ENCODE measurements at regions not wholly inside any gene's neighbourhood (a gene's known extent, or its start where the extent isn't known, plus 50 kb on each side); places are given as distances from the start of the nearest gene placed in this dataset.

DNA sequence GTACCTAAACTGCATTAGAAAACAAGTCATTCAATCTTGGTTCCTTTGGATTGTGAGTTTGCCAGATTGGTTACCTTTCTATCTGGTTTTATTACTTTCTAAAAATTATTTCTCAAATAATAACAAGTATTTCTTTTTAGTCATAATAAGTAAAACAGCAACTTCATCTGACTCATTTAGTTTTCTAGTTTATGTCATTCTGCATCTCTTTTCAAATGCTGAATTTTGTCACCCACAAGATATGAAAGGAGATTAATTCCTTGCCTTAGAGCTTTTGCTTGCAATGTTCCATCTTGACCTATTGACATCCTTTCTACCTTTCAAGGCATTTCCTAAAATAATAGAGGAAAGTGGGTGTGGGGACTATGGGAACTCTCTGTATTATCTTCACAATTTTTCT, 253.6 kb upstream of the PEX5L start (continued):
- TF ChIP-seq, protein P1, sequence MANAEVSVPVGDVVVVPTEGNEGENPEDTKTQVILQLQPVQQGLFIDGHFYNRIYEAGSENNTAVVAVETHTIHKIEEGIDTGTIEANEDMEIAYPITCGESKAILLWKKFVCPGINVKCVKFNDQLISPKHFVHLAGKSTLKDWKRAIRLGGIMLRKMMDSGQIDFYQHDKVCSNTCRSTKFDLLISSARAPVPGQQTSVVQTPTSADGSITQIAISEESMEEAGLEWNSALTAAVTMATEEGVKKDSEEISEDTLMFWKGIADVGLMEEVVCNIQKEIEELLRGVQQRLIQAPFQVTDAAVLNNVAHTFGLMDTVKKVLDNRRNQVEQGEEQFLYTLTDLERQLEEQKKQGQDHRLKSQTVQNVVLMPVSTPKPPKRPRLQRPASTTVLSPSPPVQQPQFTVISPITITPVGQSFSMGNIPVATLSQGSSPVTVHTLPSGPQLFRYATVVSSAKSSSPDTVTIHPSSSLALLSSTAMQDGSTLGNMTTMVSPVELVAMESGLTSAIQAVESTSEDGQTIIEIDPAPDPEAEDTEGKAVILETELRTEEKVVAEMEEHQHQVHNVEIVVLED (CRISPR knock-in tag; IDR thresholded peaks at IDR 0.05; ENCODE audit: borderline replicate concordance), result no peak

DNA sequence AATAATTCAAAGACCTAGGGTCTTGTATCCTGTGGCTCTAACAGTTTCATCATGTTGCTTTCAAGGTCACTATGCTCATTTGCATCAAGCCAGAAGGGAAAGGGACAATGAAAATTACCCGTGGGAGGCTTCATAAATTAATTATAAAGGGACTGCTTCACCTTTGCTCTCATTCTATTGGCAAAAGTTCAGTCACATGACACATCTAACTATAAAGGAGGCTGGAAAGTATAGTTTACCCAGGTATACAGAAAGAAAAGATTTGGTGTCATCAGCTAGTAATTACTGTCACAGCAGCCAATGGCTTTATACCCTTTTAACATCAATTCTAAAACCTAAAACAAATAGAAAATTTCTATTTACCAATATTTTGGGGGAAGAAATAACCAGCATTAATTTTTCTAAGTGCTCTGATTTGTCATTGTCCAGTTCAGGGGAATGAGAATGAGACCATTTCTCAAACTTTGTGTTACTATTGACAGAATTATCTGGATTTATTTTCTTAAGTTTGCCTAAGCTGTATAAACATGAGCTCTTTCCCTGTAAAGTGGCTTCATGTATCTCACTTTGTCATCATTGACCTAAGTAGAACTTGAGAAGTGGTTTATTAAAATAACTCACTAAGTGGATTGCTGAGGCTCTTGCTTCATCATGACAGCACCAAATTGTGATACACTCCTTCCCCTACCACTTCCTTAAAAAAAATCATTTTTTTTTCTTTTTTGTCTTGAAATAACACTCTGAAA, 257.7 kb upstream of the PEX5L start:
- Histone ChIP-seq H3K4me2 (ENCODE audit: low read depth, low read length) (no peak overlapping the region), H3K79me2 (ENCODE audit: insufficient read depth, low read length) (no peaks in the 10 kb centered on the region), H3K9me3 (ENCODE audit: low read length) (no peaks in the 10 kb centered on the region), H3K4me1 (ENCODE audit: insufficient read depth, low read length) (no peaks in the 10 kb centered on the region), H4K20me1 (ENCODE audit: insufficient read depth, low read length) (no peaks in the 10 kb centered on the region), H3K36me3 (replicated peaks in 1 of 2; ENCODE audit: control insufficient read depth in 1 of 2, insufficient read depth in 2 of 2, low read length in 2 of 2) (no peaks in the 10 kb centered on the region), H3K4me3 (replicated peaks in 1 of 3; ENCODE audit: insufficient read depth in 1 of 3, low read depth in 2 of 3, low read length in 3 of 3) (no peak overlapping the region), H3K27me3 (ENCODE audit: control insufficient read depth in 1 of 2, insufficient read depth in 2 of 2, low read length in 2 of 2) (no peaks in the 10 kb centered on the region), H2AFZ (ENCODE audit: low read length) (no peak overlapping the region), H3K9ac (ENCODE audit: insufficient read depth, low read depth, low read length) (no peak overlapping the region), H3K27ac (ENCODE audit: extremely low read length, insufficient read depth, low read length) (no peak overlapping the region)
- ATAC-seq (no peak), FAIRE-seq (no peak), DNase-seq (ENCODE audit: low spot score) (no peak)
- intact Hi-C loops (cut with micrococcal nuclease; ENCODE audit: unreplicated experiment), result no loop called here
- in situ Hi-C loops (cut with HindIII; ENCODE audit: extremely low pct_ligation_motif_present, low pct_unique_long_range_greater_than_20kb), result no loop called here
- no TSS peak for BruUV-seq (replicated peaks)
- ChIA-PET CTCF (ENCODE audit: low intra/inter-chr PET ratio, low total read pairs) (no interaction called here), POLR2A (no interaction called here)
- WGBS (ENCODE audit: low lambda C conversion rate), result 0% methylated on average over 1 of the region's 1 CpG
- TF ChIP-seq CBX1 (IDR thresholded peaks at IDR 0.05; ENCODE audit: low read depth) (no peak), ZNF407 (CRISPR knock-in tag; IDR thresholded peaks at IDR 0.05; ENCODE audit: not compliant biosample characterization) (no peak), KLF9 (CRISPR knock-in tag; IDR thresholded peaks at IDR 0.05; ENCODE audit: low read depth) (no peak), EHMT2 (IDR thresholded peaks at IDR 0.05; ENCODE audit: borderline replicate concordance, low read depth, low read length) (no peak), ZNF691 (CRISPR knock-in tag; IDR thresholded peaks at IDR 0.05; ENCODE audit: borderline replicate concordance, low read depth) (no peak), PRMT3 (CRISPR knock-in tag; IDR thresholded peaks at IDR 0.05; ENCODE audit: borderline replicate concordance, low read depth) (no peak), ZNF501 (CRISPR knock-in tag; IDR thresholded peaks at IDR 0.05) (no peak)
- TF ChIP-seq, protein P2, sequence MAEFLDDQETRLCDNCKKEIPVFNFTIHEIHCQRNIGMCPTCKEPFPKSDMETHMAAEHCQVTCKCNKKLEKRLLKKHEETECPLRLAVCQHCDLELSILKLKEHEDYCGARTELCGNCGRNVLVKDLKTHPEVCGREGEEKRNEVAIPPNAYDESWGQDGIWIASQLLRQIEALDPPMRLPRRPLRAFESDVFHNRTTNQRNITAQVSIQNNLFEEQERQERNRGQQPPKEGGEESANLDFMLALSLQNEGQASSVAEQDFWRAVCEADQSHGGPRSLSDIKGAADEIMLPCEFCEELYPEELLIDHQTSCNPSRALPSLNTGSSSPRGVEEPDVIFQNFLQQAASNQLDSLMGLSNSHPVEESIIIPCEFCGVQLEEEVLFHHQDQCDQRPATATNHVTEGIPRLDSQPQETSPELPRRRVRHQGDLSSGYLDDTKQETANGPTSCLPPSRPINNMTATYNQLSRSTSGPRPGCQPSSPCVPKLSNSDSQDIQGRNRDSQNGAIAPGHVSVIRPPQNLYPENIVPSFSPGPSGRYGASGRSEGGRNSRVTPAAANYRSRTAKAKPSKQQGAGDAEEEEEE (CRISPR knock-in tag; IDR thresholded peaks at IDR 0.05; ENCODE audit: borderline replicate concordance), result no peak
